Suprapubic skin (tissue), 4 donors: ENCODE measurements at regions not wholly inside any gene's neighbourhood (a gene's known extent, or its start where the extent isn't known, plus 50 kb on each side); places are given as distances from the start of the nearest gene placed in this dataset.

ENCODE experiments used
- DNase-seq, 2 donors: peaks; one replicate each; pipeline ENCODE4 v3.0.0-alpha.2; 2019; ENCODE audit warnings: low spot score in 2 of 2
- H3K27ac ChIP-seq: fragments of 200-600 bp; sonication (generic); one replicate; pipeline ENCODE4 v1.5.1; 2019
- H3K27me3 ChIP-seq: fragments of 200-600 bp; sonication (generic); one replicate; pipeline ENCODE4 v1.5.1; 2019
- H3K36me3 ChIP-seq: fragments of 200-600 bp; sonication (generic); one replicate; pipeline ENCODE4 v1.5.1; 2019
- H3K4me1 ChIP-seq: fragments of 200-600 bp; sonication (generic); one replicate; pipeline ENCODE4 v1.5.1; 2019
- H3K4me3 ChIP-seq: fragments of 200-600 bp; sonication (generic); one replicate; pipeline ENCODE4 v1.5.1; 2019; ENCODE audit warnings: mild to moderate bottlenecking
- H3K9me3 ChIP-seq: fragments of 200-600 bp; sonication (generic); one replicate; pipeline ENCODE4 v1.5.1; 2019
- CTCF ChIP-seq, 2 donors: fragments of 200-600 bp in 1 of 2; fragments of 450-650 bp in 1 of 2; sonication (generic) in 1 of 2; IDR thresholded peaks; one replicate each; pipeline ENCODE4 v1.5.1; 2016 to 2019; ENCODE audit warnings: antibody characterized with exemption in 2 of 2, mild to moderate bottlenecking in 1 of 2, moderate library complexity in 1 of 2
- EP300 ChIP-seq: sonication (generic); formaldehyde crosslinking; IDR thresholded peaks from one replicate; pipeline ENCODE4 v1.6.1; 2017; ENCODE audit warnings: antibody characterized with exemption
- POLR2A ChIP-seq, 2 donors: fragments of 450-650 bp; IDR thresholded peaks; one replicate each; pipeline ENCODE4 v1.6.1; 2017; ENCODE audit warnings: antibody characterized with exemption in 2 of 2, mild to moderate bottlenecking in 2 of 2, moderate library complexity in 2 of 2
- POLR2AphosphoS5 ChIP-seq, 3 donors: sonication (generic); formaldehyde crosslinking; IDR thresholded peaks; one replicate each; pipeline ENCODE4 v1.6.1; 2017; ENCODE audit warnings: antibody characterized with exemption in 3 of 3
- WGBS: methylation state at CpG from one replicate; pipeline ENCODE4 v1.1.5; 2018; 5-methylcytosine and 5-hydroxymethylcytosine counted together

- H3K4me3 ChIP-seq: peak overlapping the region; percentile 74
- H3K36me3 ChIP-seq: no peaks in the 10 kb centered on the region
- 63% methylated on average over 1 of the region's 1 CpG for WGBS
- TF ChIP-seq EP300 (no peak), POLR2AphosphoS5 (IDR thresholded peaks at IDR 0.05) (no peak), POLR2A (IDR thresholded peaks at IDR 0.05) (no peak), CTCF (IDR thresholded peaks at IDR 0.05) (no peak)
- DNase-seq: no peak
- peaks cover 59% of the 10 kb centered on the region for H3K27me3 ChIP-seq
- no peaks in the 10 kb centered on the region for H3K9me3 ChIP-seq
- H3K4me1 ChIP-seq: peaks cover 18% of the 10 kb centered on the region
- H3K27ac ChIP-seq: no peak overlapping the region
These were observed 76.0 kb upstream of the IFNE start for GRCh38 chr9:21558079-21558478.

DNA sequence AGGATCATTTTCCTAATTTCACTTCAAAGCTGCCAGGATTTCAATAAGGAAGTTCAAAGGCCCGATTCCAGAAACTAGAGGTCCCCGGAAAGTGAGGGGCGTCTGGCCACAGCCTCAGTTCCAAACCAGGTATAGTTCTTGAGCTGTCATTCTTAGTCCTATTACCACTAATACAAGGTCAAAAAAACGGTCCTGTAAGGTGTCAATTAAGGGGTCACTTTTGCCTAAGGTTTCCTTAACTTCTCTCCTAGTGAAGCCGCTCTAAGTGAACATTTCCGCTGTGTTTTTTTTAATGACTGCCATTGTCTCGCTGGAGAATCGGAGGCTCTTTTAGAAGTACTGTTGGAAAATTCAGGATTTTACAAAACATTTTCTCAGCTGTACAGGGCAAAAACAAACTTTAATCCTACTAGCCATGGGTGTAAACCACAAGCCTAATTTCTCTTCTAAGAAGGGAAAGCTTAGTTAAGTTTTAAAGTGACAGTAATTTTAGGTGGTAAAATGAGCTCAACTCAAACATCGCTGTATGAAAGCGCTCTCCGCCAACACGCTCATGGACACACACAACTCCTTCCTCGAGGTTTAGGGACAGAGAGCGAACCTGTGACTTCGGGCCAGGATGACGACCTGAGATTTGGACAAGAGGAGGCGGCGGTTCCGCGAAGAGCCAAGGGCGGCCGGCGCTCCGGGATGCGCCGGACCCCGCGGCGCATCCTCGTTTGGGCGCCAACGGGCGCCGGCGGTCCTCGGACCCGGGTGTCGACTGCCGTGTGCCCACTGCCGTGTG lies 76.7 kb upstream of the IFNE start:
- Histone ChIP-seq H3K27ac (peak overlapping the region; percentile 1), H3K27me3 (peaks cover 59% of the 10 kb centered on the region)

GRCh38 chr9:21559402-21560280 lies 77.5 kb upstream of the IFNE start:
- peaks cover 18% of the 10 kb centered on the region for H3K4me1 ChIP-seq
- H3K4me3 ChIP-seq: peak overlapping the region; percentile 74
- DNase-seq: peak; percentile 57 to 72
- H3K27me3 ChIP-seq: peaks cover 64% of the 10 kb centered on the region
- no peaks in the 10 kb centered on the region for H3K36me3 ChIP-seq
- 1% methylated on average over 9 of the region's 88 CpGs for WGBS
- no peaks in the 10 kb centered on the region for H3K9me3 ChIP-seq
- H3K27ac ChIP-seq: peak overlapping the region; percentile 1
- TF ChIP-seq POLR2A (IDR thresholded peaks at IDR 0.05) (no peak), CTCF (IDR thresholded peaks at IDR 0.05) (no peak), POLR2AphosphoS5 (IDR thresholded peaks at IDR 0.05) (no peak), EP300 (no peak)

More for the DNA sequence above, 76.7 kb upstream of the IFNE start:
- H3K4me1 ChIP-seq: peaks cover 18% of the 10 kb centered on the region
- WGBS: 30% methylated on average over 16 of the region's 40 CpGs
- no peaks in the 10 kb centered on the region for H3K36me3 ChIP-seq
- H3K9me3 ChIP-seq: no peaks in the 10 kb centered on the region
- no peak for TF ChIP-seq POLR2A (IDR thresholded peaks at IDR 0.05)
- TF ChIP-seq EP300: no peak
- no peak for TF ChIP-seq CTCF (IDR thresholded peaks at IDR 0.05)
- no peak for TF ChIP-seq POLR2AphosphoS5 (IDR thresholded peaks at IDR 0.05)
- peak in 1 of 2 donors; percentile 54 for DNase-seq
- H3K4me3 ChIP-seq: peak overlapping the region; percentile 74

DNA sequence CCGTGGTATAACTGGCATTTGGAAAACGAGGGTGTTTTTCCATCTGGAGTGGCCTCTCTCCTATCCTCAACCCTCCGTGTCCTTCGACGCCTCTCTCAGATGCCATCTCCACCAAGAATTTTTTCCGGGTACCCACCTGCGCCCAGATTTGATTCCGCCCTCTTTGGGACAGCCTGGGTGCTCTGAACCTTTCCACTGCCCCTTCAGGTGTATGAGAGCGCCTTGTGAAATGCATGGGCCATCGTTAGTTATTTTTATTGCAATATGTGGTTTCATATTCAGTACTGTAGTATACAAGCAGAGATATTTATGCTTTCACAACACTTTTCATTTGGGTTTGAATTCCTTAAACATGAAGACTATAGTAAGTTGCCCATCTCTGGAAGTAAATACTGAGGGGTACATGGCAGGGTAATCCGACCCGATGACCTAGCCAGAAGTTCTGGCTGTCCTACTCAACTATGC lies 78.2 kb upstream of the IFNE start:
- Histone ChIP-seq H3K36me3 (no peaks in the 10 kb centered on the region), H3K4me1 (peaks cover 18% of the 10 kb centered on the region), H3K9me3 (no peaks in the 10 kb centered on the region), H3K27ac (no peak overlapping the region), H3K4me3 (peak overlapping the region; percentile 74), H3K27me3 (peaks cover 63% of the 10 kb centered on the region)
- 44% methylated on average over 12 of the region's 12 CpGs for WGBS
- no peak for DNase-seq
- TF ChIP-seq CTCF (IDR thresholded peaks at IDR 0.05): no peak
- TF ChIP-seq EP300: no peak
- TF ChIP-seq POLR2A (IDR thresholded peaks at IDR 0.05): no peak
- TF ChIP-seq POLR2AphosphoS5 (IDR thresholded peaks at IDR 0.05): no peak

DNA sequence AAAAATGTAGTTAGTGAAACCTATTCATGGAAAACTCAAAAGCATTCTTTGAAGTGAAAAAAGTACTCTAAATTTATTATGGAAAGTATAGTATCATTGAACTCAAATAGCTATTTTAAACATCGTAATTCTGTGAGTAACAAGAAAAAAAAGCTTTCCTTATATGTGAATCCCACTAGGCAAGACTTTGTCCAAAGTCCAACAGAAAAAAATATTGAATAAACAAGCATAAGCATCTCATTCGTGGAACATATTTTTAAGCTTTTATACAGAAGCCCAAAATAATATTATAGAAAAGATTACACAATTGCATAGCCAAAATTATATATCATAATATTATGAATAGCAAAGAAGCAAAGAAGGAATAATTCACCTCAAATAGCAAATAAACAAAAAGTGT lies 79.4 kb upstream of the IFNE start:
- peaks cover 18% of the 10 kb centered on the region for H3K4me1 ChIP-seq
- H3K36me3 ChIP-seq: no peaks in the 10 kb centered on the region
- no peak overlapping the region for H3K27ac ChIP-seq
- no peak for TF ChIP-seq POLR2AphosphoS5 (IDR thresholded peaks at IDR 0.05)
- no peak for TF ChIP-seq EP300
- no peak for TF ChIP-seq POLR2A (IDR thresholded peaks at IDR 0.05)
- TF ChIP-seq CTCF (IDR thresholded peaks at IDR 0.05): no peak
- H3K4me3 ChIP-seq: no peak overlapping the region
- 77% methylated on average over 2 of the region's 2 CpGs for WGBS
- H3K9me3 ChIP-seq: no peaks in the 10 kb centered on the region
- no peak for DNase-seq
- peaks cover 51% of the 10 kb centered on the region for H3K27me3 ChIP-seq
